ENCODE measurements at regions not wholly inside any gene's neighbourhood (a gene's known extent, or its start where the extent isn't known, plus 50 kb on each side); places are given as distances from the start of the nearest gene placed in this dataset.

GRCh38 chr5:179404321-179405053 is 59.2 kb upstream of the ADAMTS2 start:
- no peak overlapping the region for H3K27ac ChIP-seq (ENCODE audit: control insufficient read depth, insufficient read depth)
- ChIA-PET CTCF (no interaction called here), SMC1A (ENCODE audit: uncharacterized antibody, unreplicated experiment) (no interaction called here), RAD21 (ENCODE audit: unreplicated experiment) (no interaction called here), POLR2A (no interaction called here)
- H2AFZ ChIP-seq (ENCODE audit: control insufficient read depth, low read depth, low read length): no peak overlapping the region
- H3K79me2 ChIP-seq (ENCODE audit: control insufficient read depth, insufficient read depth, low read length): no peaks in the 10 kb centered on the region
- H3K4me1 ChIP-seq (ENCODE audit: control insufficient read depth, insufficient read depth, low read length): no peaks in the 10 kb centered on the region
- 14% methylated on average over 4 of the region's 6 CpGs for WGBS (ENCODE audit: insufficient coverage, insufficient replicate concordance, low lambda C conversion rate, missing lambda C conversion rate)
- ATAC-seq: no peak
- no peak overlapping the region for H3K9ac ChIP-seq (ENCODE audit: control insufficient read depth, insufficient read depth, low read length)
- no peaks in the 10 kb centered on the region for H3K27me3 ChIP-seq (replicated peaks in 1 of 2; ENCODE audit: control insufficient read depth in 2 of 2, insufficient read depth in 2 of 2, low read length in 1 of 2)
- intact Hi-C loops (cut with micrococcal nuclease; ENCODE audit: unreplicated experiment): no loop called here
- H4K20me1 ChIP-seq (ENCODE audit: control insufficient read depth, insufficient read depth): no peaks in the 10 kb centered on the region
- H3K4me3 ChIP-seq: no peak overlapping the region
- BruUV-seq (replicated peaks): no TSS peak
- TF ChIP-seq KDM1A (IDR thresholded peaks at IDR 0.05; ENCODE audit: borderline replicate concordance) (no peak), NR2C2 (IDR thresholded peaks at IDR 0.05; ENCODE audit: borderline replicate concordance, control insufficient read depth, insufficient read length, low read depth) (no peak), TCF12 (IDR thresholded peaks at IDR 0.05; ENCODE audit: low read depth, low read length) (no peak), CHD4 (IDR thresholded peaks at IDR 0.05) (no peak), TCF3 (IDR thresholded peaks at IDR 0.05; ENCODE audit: borderline replicate concordance, insufficient read depth, low read depth, low read length) (no peak), NFYB (IDR thresholded peaks at IDR 0.05; ENCODE audit: insufficient read depth, low read depth, low read length) (no peak), RB1 (IDR thresholded peaks at IDR 0.05; ENCODE audit: borderline replicate concordance) (no peak), GATAD2B (conservative IDR thresholded peaks at IDR 0.05; ENCODE audit: low read depth) (no peak), MEF2B (IDR thresholded peaks at IDR 0.05; ENCODE audit: partially characterized antibody, poor library complexity, severe bottlenecking) (no peak), CEBPZ (IDR thresholded peaks at IDR 0.05; ENCODE audit: low read depth, low read length) (no peak), FOXK2 (IDR thresholded peaks at IDR 0.05) (no peak), ZNF687 (IDR thresholded peaks at IDR 0.05) (no peak), ZNF274 (IDR thresholded peaks at IDR 0.05; ENCODE audit: insufficient read depth, insufficient read length) (no peak), BCL11A (IDR thresholded peaks at IDR 0.05; ENCODE audit: low read depth, low read length) (no peak), CBX5 (IDR thresholded peaks at IDR 0.05; ENCODE audit: low read depth) (no peak), SUPT20H (IDR thresholded peaks at IDR 0.05; ENCODE audit: borderline replicate concordance, control insufficient read depth, low read depth, low read length) (no peak)
- H3K36me3 ChIP-seq (ENCODE audit: control insufficient read depth in 2 of 2, insufficient read depth in 2 of 2, low read length in 1 of 2): no peaks in the 10 kb centered on the region
- peaks cover 1% of the 10 kb centered on the region; the same call in 1 of the 3 replicates for H3K9me3 ChIP-seq (replicated peaks; ENCODE audit: control insufficient read depth, insufficient read depth, low read length)
- in situ Hi-C loops (cut with MboI): no loop called here
- no peak for DNase-seq (ENCODE audit: low read depth, low spot score)
- no peak for FAIRE-seq
- H3K4me2 ChIP-seq (ENCODE audit: control insufficient read depth, insufficient read depth): no peak overlapping the region
